ENCODE measurements at regions not wholly inside any gene's neighbourhood (a gene's known extent, or its start where the extent isn't known, plus 50 kb on each side); places are given as distances from the start of the nearest gene placed in this dataset.

- 71 to 88% methylated on average over 1 of the region's 1 CpG for WGBS, 2 donors
- intact Hi-C loops (cut with DNase I): no loop called here
Observed at GRCh38 chr7:114206688-114207087, 207.9 kb upstream of the FOXP2 start.

GRCh38 chr7:114196517-114196916 is 218.1 kb upstream of the FOXP2 start:
- Histone ChIP-seq H3K4me3 (no peak overlapping the region), H3K4me1 (no peaks in the 10 kb centered on the region), H3K36me3 (replicated peaks in 1 of 2; ENCODE audit: insufficient read depth in 1 of 2, low read depth in 2 of 2) (no peaks in the 10 kb centered on the region), H3K27ac (no peak overlapping the region), H3K9me3 (no peaks in the 10 kb centered on the region), H3K27me3 (no peaks in the 10 kb centered on the region)
- WGBS, 2 donors: 83 to 95% methylated on average over 1 of the region's 1 CpG
- TF ChIP-seq POLR2A (IDR thresholded peaks at IDR 0.05) (no peak), CTCF (IDR thresholded peaks at IDR 0.05) (no peak)
- no peak for ATAC-seq
- no peak for DNase-seq
- intact Hi-C loops (cut with DNase I): no loop called here

More at GRCh38 chr7:114206688-114207087, 207.9 kb upstream of the FOXP2 start:
- Histone ChIP-seq H3K9me3 (no peaks in the 10 kb centered on the region), H3K27me3 (no peaks in the 10 kb centered on the region), H3K27ac (no peak overlapping the region), H3K4me1 (no peaks in the 10 kb centered on the region), H3K36me3 (replicated peaks in 1 of 2; ENCODE audit: insufficient read depth in 1 of 2, low read depth in 2 of 2) (no peaks in the 10 kb centered on the region), H3K4me3 (no peak overlapping the region)
- ATAC-seq (no peak), DNase-seq (no peak)
- no peak for TF ChIP-seq POLR2A (IDR thresholded peaks at IDR 0.05)
- TF ChIP-seq CTCF (IDR thresholded peaks at IDR 0.05): no peak

GRCh38 chr7:114190387-114190786 is 224.2 kb upstream of the FOXP2 start:
- intact Hi-C loops (cut with DNase I): no loop called here
- ATAC-seq (no peak), DNase-seq (peak in 1 of 4 donors; percentile 18)
- Histone ChIP-seq H3K27ac (no peak overlapping the region), H3K36me3 (replicated peaks in 1 of 2; ENCODE audit: insufficient read depth in 1 of 2, low read depth in 2 of 2) (no peaks in the 10 kb centered on the region), H3K27me3 (no peaks in the 10 kb centered on the region), H3K4me1 (no peaks in the 10 kb centered on the region), H3K9me3 (no peaks in the 10 kb centered on the region), H3K4me3 (no peak overlapping the region)
- TF ChIP-seq CTCF (IDR thresholded peaks at IDR 0.05): no peak
- WGBS, 2 donors: 74 to 80% methylated on average over 2 of the region's 2 CpGs

- intact Hi-C loops (cut with DNase I): no loop called here
- Histone ChIP-seq H3K9me3 (no peaks in the 10 kb centered on the region), H3K27ac (no peak overlapping the region), H3K27me3 (no peaks in the 10 kb centered on the region), H3K36me3 (replicated peaks in 1 of 2; ENCODE audit: insufficient read depth in 1 of 2, low read depth in 2 of 2) (no peaks in the 10 kb centered on the region), H3K4me1 (no peaks in the 10 kb centered on the region), H3K4me3 (no peak overlapping the region)
- 71 to 80% methylated on average over 3 of the region's 3 CpGs for WGBS, 2 donors
- no peak for DNase-seq
- ATAC-seq: no peak
- TF ChIP-seq POLR2A (IDR thresholded peaks at IDR 0.05) (no peak), CTCF (IDR thresholded peaks at IDR 0.05) (no peak)
Observed at GRCh38 chr7:114183311-114184088, 231.1 kb upstream of the FOXP2 start.

GRCh38 chr7:114182837-114183236 is 231.8 kb upstream of the FOXP2 start:
- Histone ChIP-seq H3K27ac (no peak overlapping the region), H3K9me3 (no peaks in the 10 kb centered on the region), H3K36me3 (replicated peaks in 1 of 2; ENCODE audit: insufficient read depth in 1 of 2, low read depth in 2 of 2) (no peaks in the 10 kb centered on the region), H3K4me3 (no peak overlapping the region), H3K27me3 (no peaks in the 10 kb centered on the region), H3K4me1 (no peaks in the 10 kb centered on the region)
- no peak for DNase-seq
- ATAC-seq: no peak
- WGBS, 2 donors: 33 to 36% methylated on average over 1 of the region's 1 CpG
- TF ChIP-seq CTCF (IDR thresholded peaks at IDR 0.05) (no peak), POLR2A (IDR thresholded peaks at IDR 0.05) (no peak)
- intact Hi-C loops (cut with DNase I): no loop called here
